B cell (primary cell): ENCODE measurements at regions not wholly inside any gene's neighbourhood (a gene's known extent, or its start where the extent isn't known, plus 50 kb on each side); places are given as distances from the start of the nearest gene placed in this dataset.

Experiments used
- ATAC-seq: fragments of 200-7000 bp; cut with Tn5 transposase; one replicate; pipeline ENCODE4 v1.10.0; 2021; ENCODE audit warnings: low read depth, mild to moderate bottlenecking, moderate number of reproducible peaks, moderate library complexity
- CTCF ChIA-PET: fragments of 350-600 bp; sonication (Branson Sonifier 250); formaldehyde crosslinking; loops from one replicate; lab custom pipeline; 2021; ENCODE audit warnings: antibody characterized with exemption, inconsistent platforms; lab: Charles Lee
- POLR2A ChIA-PET: fragments of 350-600 bp; sonication (Branson Sonifier 250); formaldehyde crosslinking; loops from one replicate; lab custom pipeline; 2021; ENCODE audit warnings: antibody characterized with exemption; lab: Charles Lee
- DNase-seq: peaks from one replicate; pipeline ENCODE4 v3.0.0; 2013
- H2AFZ ChIP-seq: 2 replicates; pipeline ENCODE4 v1.6.1; 2012; ENCODE audit warnings: mild to moderate bottlenecking, low read depth, low read length; ENCODE audit not compliant: insufficient read depth, poor library complexity, severe bottlenecking
- H3K27ac ChIP-seq, 2 donors: 1 replicate in 1 of 2; 2 replicates in 1 of 2; pipeline ENCODE4 v1.5.1; 2012 to 2013; ENCODE audit warnings: low read length in 2 of 2, mild to moderate bottlenecking in 2 of 2, moderate library complexity in 1 of 2
- H3K27me3 ChIP-seq, 4 experiments: fragments of 200-600 bp in 1 of 4; sonication (generic) in 1 of 4; replicated peaks in 1 of 4; 1 replicate in 2 of 4; 2 replicates in 2 of 4; pipeline versions ENCODE4 v1.6.1 to v1.7.0; 2013 to 2016; ENCODE audit warnings: low read length in 3 of 4, mild to moderate bottlenecking in 2 of 4, mixed read lengths in 1 of 4, moderate library complexity in 1 of 4; ENCODE audit not compliant: insufficient read depth in 4 of 4, control insufficient read depth in 3 of 4; ENCODE audit errors: control extremely low read depth in 1 of 4
- H3K36me3 ChIP-seq, 2 experiments: replicated peaks in 1 of 2; 1 replicate in 1 of 2; 2 replicates in 1 of 2; pipeline versions ENCODE4 v1.6.1 to v1.7.1; 2013; ENCODE audit warnings: low read length in 1 of 2; ENCODE audit not compliant: insufficient read depth in 2 of 2, control insufficient read depth in 1 of 2; ENCODE audit errors: control extremely low read depth in 1 of 2, extremely low read depth in 1 of 2
- H3K4me1 ChIP-seq, 2 donors: fragments of 200-600 bp in 1 of 2; sonication (generic) in 1 of 2; 1 replicate in 1 of 2; 2 replicates in 1 of 2; pipeline versions ENCODE4 v1.5.1 to v1.6.1; 2013 to 2017; ENCODE audit warnings: low read length in 2 of 2; ENCODE audit not compliant: control insufficient read depth in 2 of 2, insufficient read depth in 2 of 2
- H3K4me2 ChIP-seq: replicated peaks from 2 replicates; pipeline ENCODE3; 2012; ENCODE audit warnings: mild to moderate bottlenecking, low read depth, low read length; ENCODE audit not compliant: poor library complexity, severe bottlenecking
- H3K4me3 ChIP-seq, 5 experiments: fragments of 200-600 bp in 1 of 5; sonication (generic) in 1 of 5; 1 replicate in 3 of 5; 2 replicates in 2 of 5; pipeline versions ENCODE4 v1.5.1 to v1.7.0; 2011 to 2016; ENCODE audit warnings: low read length in 4 of 5, mild to moderate bottlenecking in 4 of 5, low read depth in 2 of 5, control low read depth in 1 of 5, moderate library complexity in 1 of 5; ENCODE audit not compliant: insufficient read depth in 1 of 5; ENCODE audit errors: control extremely low read depth in 1 of 5, extremely low read depth in 1 of 5
- H3K79me2 ChIP-seq: fragments of 200-600 bp; sonication (generic); one replicate; pipeline ENCODE4 v1.6.0; 2016; ENCODE audit warnings: low read length; ENCODE audit not compliant: control insufficient read depth, insufficient read depth
- H3K9ac ChIP-seq: fragments of 200-600 bp; sonication (generic); 2 replicates; pipeline ENCODE4 v1.6.1; 2017; ENCODE audit warnings: mild to moderate bottlenecking, low read length, moderate library complexity
- H3K9me3 ChIP-seq, 3 donors: one replicate each; pipeline versions ENCODE4 v1.6.1 to v1.7.1; 2013; ENCODE audit warnings: low read length in 2 of 3; ENCODE audit not compliant: control insufficient read depth in 2 of 3, insufficient read depth in 1 of 3; ENCODE audit errors: control extremely low read depth in 1 of 3
- H4K20me1 ChIP-seq: 2 replicates; pipeline ENCODE4 v1.6.0; 2012; ENCODE audit warnings: mild to moderate bottlenecking, low read length; ENCODE audit not compliant: insufficient read depth, control insufficient read depth, poor library complexity, severe bottlenecking
- H3K27ac Mint-ChIP-seq: one replicate; pipeline ENCODE4 v1.8.0; 2021; ENCODE audit warnings: mixed read lengths
- H3K27me3 Mint-ChIP-seq: one replicate; pipeline ENCODE4 v1.8.0; 2021; ENCODE audit warnings: mixed read lengths
- H3K4me1 Mint-ChIP-seq: one replicate; pipeline ENCODE4 v1.8.0; 2021; ENCODE audit warnings: mixed read lengths
- H3K4me3 Mint-ChIP-seq: one replicate; pipeline ENCODE4 v1.8.0; 2021; ENCODE audit warnings: mixed read lengths
- H3K9me3 Mint-ChIP-seq: one replicate; pipeline ENCODE4 v1.8.0; 2022; ENCODE audit warnings: mixed read lengths; ENCODE audit not compliant: insufficient read depth
- EZH2 ChIP-seq: IDR thresholded peaks from 2 replicates; pipeline ENCODE4 v1.6.1; 2012; ENCODE audit warnings: borderline replicate concordance, low read depth, mild to moderate bottlenecking, moderate library complexity, low read length; ENCODE audit not compliant: insufficient read depth, poor library complexity, severe bottlenecking
- WGBS: methylation state at CpG from one replicate; pipeline ENCODE4 v1.1.5; 2013; ENCODE audit warnings: missing lambda C conversion rate; ENCODE audit not compliant: insufficient coverage; 5-methylcytosine and 5-hydroxymethylcytosine counted together
- intact Hi-C: fragments of 100-400 bp; cut with micrococcal nuclease; formaldehyde crosslinking; loops from one replicate; pipeline ENCODE4 v1.10.0; 2022
- TF ChIP-seq, protein P1 (sequence below): fragments of 200-600 bp; IDR thresholded peaks from one replicate; pipeline ENCODE4 v1.8.0; 2022; ENCODE audit warnings: antibody characterized with exemption, mild to moderate bottlenecking

DNA sequence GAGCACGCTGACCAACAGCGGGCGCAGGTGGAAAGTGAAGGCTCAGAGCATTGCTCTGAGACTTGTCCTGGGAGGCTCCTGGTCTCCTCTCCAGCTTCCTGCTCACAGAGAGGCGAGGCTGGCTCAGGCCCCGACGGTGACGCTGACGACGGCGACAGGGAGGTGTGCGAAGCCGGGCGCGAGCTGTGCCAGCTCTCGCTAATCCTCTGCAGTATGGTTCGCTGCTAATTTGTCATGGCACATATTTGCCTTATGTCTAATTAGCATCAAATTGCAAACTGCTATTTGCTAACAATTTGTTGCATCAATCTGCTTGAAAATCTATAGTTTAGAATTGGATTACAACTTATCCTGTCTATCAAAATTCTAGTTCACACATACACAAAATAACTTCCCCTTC lies 469.8 kb upstream of the ZNF507 start:
- no peaks in the 10 kb centered on the region for H3K79me2 ChIP-seq
- H3K27me3 ChIP-seq, result no peaks in the 10 kb centered on the region
- H3K4me3 Mint-ChIP-seq, result no peak overlapping the region
- ATAC-seq, result no peak
- no peaks in the 10 kb centered on the region for H3K4me1 Mint-ChIP-seq
- peaks cover 4% of the 10 kb centered on the region for H3K9me3 Mint-ChIP-seq
- H2AFZ ChIP-seq, result no peak overlapping the region
- no peak for DNase-seq
- intact Hi-C loops, result no loop called here
- no peaks in the 10 kb centered on the region for H3K4me1 ChIP-seq
- TF ChIP-seq, protein P1, sequence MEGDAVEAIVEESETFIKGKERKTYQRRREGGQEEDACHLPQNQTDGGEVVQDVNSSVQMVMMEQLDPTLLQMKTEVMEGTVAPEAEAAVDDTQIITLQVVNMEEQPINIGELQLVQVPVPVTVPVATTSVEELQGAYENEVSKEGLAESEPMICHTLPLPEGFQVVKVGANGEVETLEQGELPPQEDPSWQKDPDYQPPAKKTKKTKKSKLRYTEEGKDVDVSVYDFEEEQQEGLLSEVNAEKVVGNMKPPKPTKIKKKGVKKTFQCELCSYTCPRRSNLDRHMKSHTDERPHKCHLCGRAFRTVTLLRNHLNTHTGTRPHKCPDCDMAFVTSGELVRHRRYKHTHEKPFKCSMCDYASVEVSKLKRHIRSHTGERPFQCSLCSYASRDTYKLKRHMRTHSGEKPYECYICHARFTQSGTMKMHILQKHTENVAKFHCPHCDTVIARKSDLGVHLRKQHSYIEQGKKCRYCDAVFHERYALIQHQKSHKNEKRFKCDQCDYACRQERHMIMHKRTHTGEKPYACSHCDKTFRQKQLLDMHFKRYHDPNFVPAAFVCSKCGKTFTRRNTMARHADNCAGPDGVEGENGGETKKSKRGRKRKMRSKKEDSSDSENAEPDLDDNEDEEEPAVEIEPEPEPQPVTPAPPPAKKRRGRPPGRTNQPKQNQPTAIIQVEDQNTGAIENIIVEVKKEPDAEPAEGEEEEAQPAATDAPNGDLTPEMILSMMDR, result no peak
- no peak for TF ChIP-seq EZH2
- H3K4me3 ChIP-seq, result no peak overlapping the region
- no peaks in the 10 kb centered on the region for H4K20me1 ChIP-seq
- no peaks in the 10 kb centered on the region for H3K36me3 ChIP-seq
- ChIA-PET POLR2A (no interaction called here), CTCF (no interaction called here)
- 98% methylated on average over 15 of the region's 16 CpGs for WGBS
- H3K27ac ChIP-seq, result no peak overlapping the region
- peaks cover 0 to 15% (median 0%) of the 10 kb centered on the region in 3 donors for H3K9me3 ChIP-seq
- H3K4me2 ChIP-seq, result no peak overlapping the region
- no peak overlapping the region for H3K9ac ChIP-seq
- H3K27me3 Mint-ChIP-seq, result no peaks in the 10 kb centered on the region
- no peak overlapping the region for H3K27ac Mint-ChIP-seq

DNA sequence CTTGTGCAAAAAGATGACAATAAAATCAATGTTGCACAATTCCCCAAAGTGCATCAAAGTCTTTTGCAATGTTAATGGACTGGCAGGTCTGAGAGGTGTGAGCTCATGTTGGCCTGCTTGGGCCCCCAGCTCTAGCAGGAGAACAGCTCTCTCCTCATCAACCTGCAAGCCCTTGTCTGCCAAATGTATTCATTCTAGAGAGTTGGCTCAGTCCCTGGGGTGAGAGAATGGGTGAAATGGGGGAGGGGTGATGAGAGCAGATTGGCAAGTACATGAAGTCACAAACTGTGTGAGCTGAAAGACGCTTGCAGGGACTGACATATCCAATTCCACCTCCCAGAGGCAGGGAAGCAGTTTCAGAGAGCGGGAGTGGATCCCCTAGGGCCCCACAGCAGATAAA lies 465.1 kb upstream of the ZNF507 start:
- Histone ChIP-seq H3K9me3 (peaks cover 0 to 16% (median 0%) of the 10 kb centered on the region in 3 donors), H3K4me1 (no peaks in the 10 kb centered on the region), H3K4me3 (no peak overlapping the region), H3K27ac (no peak overlapping the region), H4K20me1 (no peaks in the 10 kb centered on the region), H3K79me2 (no peaks in the 10 kb centered on the region), H3K27me3 (no peaks in the 10 kb centered on the region), H3K9ac (no peak overlapping the region), H3K4me2 (no peak overlapping the region), H3K36me3 (no peaks in the 10 kb centered on the region), H2AFZ (no peak overlapping the region)
- Mint-ChIP-seq H3K27ac (no peak overlapping the region), H3K9me3 (peaks cover 2% of the 10 kb centered on the region), H3K4me3 (no peak overlapping the region), H3K4me1 (no peaks in the 10 kb centered on the region), H3K27me3 (no peaks in the 10 kb centered on the region)
- CTCF ChIA-PET, result no interaction called here
- ATAC-seq, result no peak
- no peak for DNase-seq
- TF ChIP-seq, protein P1, result no peak
- TF ChIP-seq EZH2, result no peak
- no CpG with 5 or more reads among the region's 2 CpGs for WGBS
- POLR2A ChIA-PET, result no interaction called here
- intact Hi-C loops, result no loop called here
